ENCODE measurements at regions not wholly inside any gene's neighbourhood (a gene's known extent, or its start where the extent isn't known, plus 50 kb on each side); places are given as distances from the start of the nearest gene placed in this dataset.
"Not testable (repeated sequence)": the region's sequence is repeated elsewhere in the genome, so short reads cannot be mapped to it uniquely, and the experiment has no call there.

- TF ChIP-seq, protein P1, sequence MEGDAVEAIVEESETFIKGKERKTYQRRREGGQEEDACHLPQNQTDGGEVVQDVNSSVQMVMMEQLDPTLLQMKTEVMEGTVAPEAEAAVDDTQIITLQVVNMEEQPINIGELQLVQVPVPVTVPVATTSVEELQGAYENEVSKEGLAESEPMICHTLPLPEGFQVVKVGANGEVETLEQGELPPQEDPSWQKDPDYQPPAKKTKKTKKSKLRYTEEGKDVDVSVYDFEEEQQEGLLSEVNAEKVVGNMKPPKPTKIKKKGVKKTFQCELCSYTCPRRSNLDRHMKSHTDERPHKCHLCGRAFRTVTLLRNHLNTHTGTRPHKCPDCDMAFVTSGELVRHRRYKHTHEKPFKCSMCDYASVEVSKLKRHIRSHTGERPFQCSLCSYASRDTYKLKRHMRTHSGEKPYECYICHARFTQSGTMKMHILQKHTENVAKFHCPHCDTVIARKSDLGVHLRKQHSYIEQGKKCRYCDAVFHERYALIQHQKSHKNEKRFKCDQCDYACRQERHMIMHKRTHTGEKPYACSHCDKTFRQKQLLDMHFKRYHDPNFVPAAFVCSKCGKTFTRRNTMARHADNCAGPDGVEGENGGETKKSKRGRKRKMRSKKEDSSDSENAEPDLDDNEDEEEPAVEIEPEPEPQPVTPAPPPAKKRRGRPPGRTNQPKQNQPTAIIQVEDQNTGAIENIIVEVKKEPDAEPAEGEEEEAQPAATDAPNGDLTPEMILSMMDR (IDR thresholded peaks at IDR 0.05): not testable (repeated sequence)
- not testable (repeated sequence) for TF ChIP-seq POLR2A (IDR thresholded peaks at IDR 0.05)
These were observed 121.6 kb downstream of the UNC93B1 start for GRCh38 chr11:67882304-67882703.
